AG10803 (cell line): ENCODE measurements at regions not wholly inside any gene's neighbourhood (a gene's known extent, or its start where the extent isn't known, plus 50 kb on each side); places are given as distances from the start of the nearest gene placed in this dataset.

Experiments used
- DNase-seq: peaks from one replicate; pipeline ENCODE4 v3.0.0; 2010; ENCODE audit warnings: low read depth
- H3K4me3 ChIP-seq: 2 replicates; pipeline ENCODE4 v1.5.1; 2011; ENCODE audit warnings: mild to moderate bottlenecking, low read length, control low read depth
- TF ChIP-seq, protein P1 (sequence below): conservative IDR thresholded peaks from 2 replicates; pipeline ENCODE4 v1.5.1; 2011; ENCODE audit warnings: mild to moderate bottlenecking, low read length, control low read depth, inconsistent platforms

DNA sequence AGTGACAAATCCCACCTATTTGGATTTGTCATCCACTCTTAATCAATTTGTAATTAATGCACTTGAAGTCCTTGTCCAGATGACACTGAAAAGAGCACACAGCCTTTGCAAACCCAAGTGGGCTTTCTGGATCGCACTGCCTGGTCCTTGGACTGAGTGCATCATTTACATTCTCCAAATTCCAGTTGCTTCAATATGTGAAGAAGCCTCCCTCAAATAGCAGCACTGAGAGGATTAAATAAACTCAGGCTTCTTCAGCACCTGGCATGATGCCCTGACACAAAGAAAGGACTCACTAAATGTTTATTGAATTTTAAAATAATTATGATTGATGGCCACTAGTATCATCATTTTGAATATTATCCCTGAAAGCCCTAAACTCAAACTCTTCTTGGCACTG, 496.5 kb downstream of the VRK1 start:
- DNase-seq = peak; percentile 4
- TF ChIP-seq, protein P1, sequence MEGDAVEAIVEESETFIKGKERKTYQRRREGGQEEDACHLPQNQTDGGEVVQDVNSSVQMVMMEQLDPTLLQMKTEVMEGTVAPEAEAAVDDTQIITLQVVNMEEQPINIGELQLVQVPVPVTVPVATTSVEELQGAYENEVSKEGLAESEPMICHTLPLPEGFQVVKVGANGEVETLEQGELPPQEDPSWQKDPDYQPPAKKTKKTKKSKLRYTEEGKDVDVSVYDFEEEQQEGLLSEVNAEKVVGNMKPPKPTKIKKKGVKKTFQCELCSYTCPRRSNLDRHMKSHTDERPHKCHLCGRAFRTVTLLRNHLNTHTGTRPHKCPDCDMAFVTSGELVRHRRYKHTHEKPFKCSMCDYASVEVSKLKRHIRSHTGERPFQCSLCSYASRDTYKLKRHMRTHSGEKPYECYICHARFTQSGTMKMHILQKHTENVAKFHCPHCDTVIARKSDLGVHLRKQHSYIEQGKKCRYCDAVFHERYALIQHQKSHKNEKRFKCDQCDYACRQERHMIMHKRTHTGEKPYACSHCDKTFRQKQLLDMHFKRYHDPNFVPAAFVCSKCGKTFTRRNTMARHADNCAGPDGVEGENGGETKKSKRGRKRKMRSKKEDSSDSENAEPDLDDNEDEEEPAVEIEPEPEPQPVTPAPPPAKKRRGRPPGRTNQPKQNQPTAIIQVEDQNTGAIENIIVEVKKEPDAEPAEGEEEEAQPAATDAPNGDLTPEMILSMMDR = no peak
- no peak overlapping the region for H3K4me3 ChIP-seq

DNA sequence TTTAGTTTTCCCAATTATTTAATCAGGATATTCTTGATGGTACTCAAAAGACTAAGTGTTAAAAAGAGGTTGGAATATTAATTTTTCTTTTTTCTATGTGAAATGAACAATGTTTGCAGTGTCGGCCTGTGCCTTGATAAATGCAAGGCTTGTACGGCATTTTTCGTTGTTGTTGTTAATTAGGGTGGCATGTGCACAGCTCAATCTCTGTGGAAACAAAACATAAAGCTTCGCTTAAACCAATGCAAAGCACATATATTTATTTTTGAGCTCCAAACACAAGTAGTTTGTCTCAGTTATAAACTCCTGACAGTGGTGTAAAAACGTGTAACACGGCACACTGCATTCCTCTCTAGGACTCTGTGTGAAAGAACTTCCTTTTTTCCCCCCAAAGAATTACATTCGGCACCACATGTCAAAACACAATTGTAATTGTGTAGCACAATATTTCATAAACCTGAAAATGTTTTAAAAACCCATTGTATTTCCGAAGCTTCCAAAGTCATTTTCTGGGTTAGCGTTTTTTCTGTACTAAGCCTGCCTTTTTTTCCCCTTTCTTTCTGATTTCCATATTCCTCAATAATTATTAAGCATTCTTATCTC, 498.0 kb downstream of the VRK1 start:
- H3K4me3 ChIP-seq = no peak overlapping the region
- no peak for DNase-seq
- TF ChIP-seq, protein P1 = no peak

DNA sequence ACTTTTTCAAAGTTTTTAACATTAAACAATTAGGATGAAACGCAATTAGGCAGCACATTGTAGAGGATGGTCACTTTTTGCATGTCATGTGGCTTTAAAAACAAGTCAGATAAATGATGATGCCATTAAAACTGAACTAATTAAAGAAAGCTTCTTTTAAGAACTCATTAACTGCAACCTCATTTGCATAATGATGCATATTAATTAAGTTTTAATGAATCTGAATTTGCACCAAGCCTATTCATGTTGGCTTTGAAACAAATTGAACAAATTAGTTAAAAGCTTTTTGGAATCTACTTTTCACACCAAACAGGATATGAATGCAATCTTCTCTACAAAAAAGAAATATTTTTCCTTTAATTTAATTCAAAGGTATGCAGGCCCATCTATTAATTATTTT, 499.0 kb downstream of the VRK1 start:
- TF ChIP-seq, protein P1 = no peak
- no peak for DNase-seq
- H3K4me3 ChIP-seq = no peak overlapping the region

DNA sequence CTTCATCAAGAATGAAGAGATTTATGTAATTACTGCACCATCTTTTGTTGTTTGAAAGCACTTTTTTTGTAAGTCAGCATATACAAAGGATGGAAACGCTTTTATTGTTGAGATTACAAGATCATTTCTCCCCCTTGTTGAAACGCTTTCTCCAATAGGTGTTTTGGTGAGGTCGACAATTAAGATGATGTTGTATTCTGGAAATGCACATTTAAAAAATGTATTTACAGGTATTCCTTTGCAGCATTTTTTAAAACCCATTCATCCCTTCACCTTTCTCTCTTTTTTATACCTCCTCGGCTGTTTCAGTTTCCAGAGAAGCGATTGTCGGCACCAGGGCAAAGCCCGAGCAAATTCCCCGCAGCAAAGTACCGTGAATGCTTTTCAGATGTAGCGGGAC, 499.9 kb downstream of the VRK1 start:
- H3K4me3 ChIP-seq = no peak overlapping the region
- DNase-seq = no peak
- TF ChIP-seq, protein P1 = no peak

DNA sequence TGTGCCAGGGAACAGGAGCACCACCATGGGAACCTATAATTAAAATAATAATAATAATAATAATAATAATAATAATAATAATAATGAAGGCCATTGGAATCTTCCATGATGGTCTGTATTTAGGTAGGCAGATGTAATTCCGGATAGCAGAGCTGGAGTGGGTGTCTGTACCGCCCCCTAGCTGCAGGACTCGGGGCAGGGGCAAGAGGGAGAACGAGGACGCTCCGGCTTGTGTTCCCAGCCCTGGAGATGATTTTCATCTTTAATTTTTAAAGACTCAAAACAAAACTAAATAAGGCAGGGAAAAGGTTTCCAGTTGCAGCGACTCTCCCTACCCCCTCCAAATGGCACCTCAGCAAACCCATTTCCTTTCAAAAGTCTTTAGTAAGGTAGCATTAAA, 501.1 kb downstream of the VRK1 start:
- no peak overlapping the region for H3K4me3 ChIP-seq
- TF ChIP-seq, protein P1 = no peak; the same call in 1 of the 2 replicates
- DNase-seq = no peak

DNA sequence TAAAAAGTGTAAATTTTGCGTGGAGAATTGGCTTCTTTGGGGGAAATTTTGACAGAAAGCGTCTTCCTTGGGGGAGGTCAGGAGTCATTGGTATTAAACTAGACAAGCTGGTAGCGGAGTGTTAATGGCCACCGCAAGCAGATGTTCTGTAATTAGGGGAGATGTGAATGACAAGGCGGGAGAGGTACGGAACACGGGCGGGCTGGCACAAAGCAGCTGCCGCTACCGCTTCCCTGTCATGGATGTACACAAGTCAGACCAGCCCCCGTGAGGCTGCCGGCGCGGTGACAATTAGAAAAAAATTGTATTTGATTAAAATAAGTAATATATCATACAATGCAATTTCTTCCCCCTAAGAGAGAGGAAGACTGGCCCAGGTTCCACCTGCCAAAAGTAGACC, 501.6 kb downstream of the VRK1 start:
- DNase-seq = no peak
- TF ChIP-seq, protein P1 = no peak
- H3K4me3 ChIP-seq = no peak overlapping the region

DNA sequence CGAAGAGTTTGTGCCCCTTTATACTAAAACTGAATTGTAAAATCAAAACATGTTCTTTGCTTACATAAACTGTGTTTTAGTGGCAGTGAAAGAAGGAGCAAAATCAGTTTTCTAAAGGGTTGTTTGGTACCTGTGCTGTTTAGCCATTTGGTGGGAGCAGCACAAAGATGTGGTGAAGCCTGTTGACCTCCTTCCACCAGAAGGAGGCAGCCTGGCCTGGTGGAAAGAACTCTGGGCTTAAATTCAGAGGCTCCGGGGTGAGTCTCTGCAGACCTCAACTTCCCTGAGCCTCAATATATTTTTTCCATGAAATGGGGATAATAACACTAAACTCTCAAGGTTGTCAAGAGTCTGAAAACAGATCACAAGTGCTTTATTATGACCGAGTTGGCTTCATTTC, 502.5 kb downstream of the VRK1 start:
- no peak overlapping the region for H3K4me3 ChIP-seq
- TF ChIP-seq, protein P1 = no peak
- DNase-seq = no peak
